GM12878 (cell line): ENCODE measurements at regions not wholly inside any gene's neighbourhood (a gene's known extent, or its start where the extent isn't known, plus 50 kb on each side); places are given as distances from the start of the nearest gene placed in this dataset.

Experiments
- ATAC-seq: fragments of 200-7000 bp; cut with Tn5 transposase; 3 replicates; pipeline ENCODE4 v1.9.1; 2020; ENCODE audit warnings: mild to moderate bottlenecking, moderate library complexity
- BruUV-seq: library from RNA; stranded (reverse); fragments of 400-500 nt; replicated peaks from 2 replicates; lab custom pipeline; 2021; lab: Mats Ljungman, UMichigan
- CTCF ChIA-PET: fragments of 300-600 bp; sonication (Branson Sonifier 250); formaldehyde crosslinking; extraction: SDS; loops from one replicate; lab custom pipeline; 2021; ENCODE audit warnings: inconsistent platforms; lab: Yijun Ruan, JAX
- POLR2A ChIA-PET: fragments of 350-600 bp; formaldehyde crosslinking; extraction: SDS; loops from one replicate; lab custom pipeline; 2021; ENCODE audit warnings: inconsistent platforms; lab: Charles Lee
- RAD21 ChIA-PET: fragments of 300-600 bp; sonication (Branson Sonifier 250); formaldehyde crosslinking; loops from one replicate; lab custom pipeline; 2023; ENCODE audit warnings: antibody characterized with exemption; ENCODE audit not compliant: unreplicated experiment; lab: Charles Lee
- SMC1A ChIA-PET: fragments of 300-600 bp; sonication (Branson Sonifier 250); formaldehyde crosslinking; loops from one replicate; lab custom pipeline; 2023; ENCODE audit not compliant: unreplicated experiment, uncharacterized antibody; lab: Charles Lee
- DNase-seq: peaks from one replicate; pipeline ENCODE4 v3.0.0-alpha.2; 2011; ENCODE audit warnings: low read depth, low spot score
- FAIRE-seq: peaks from 3 replicates; lab custom pipeline; 2011; peaks lifted over from hg19 to GRCh38; lab: Jason Lieb, UNC
- H2AFZ ChIP-seq: 2 replicates; pipeline ENCODE4 v1.6.0; 2011; ENCODE audit warnings: low read depth, low read length, control low read depth; ENCODE audit not compliant: control insufficient read depth
- H3K27ac ChIP-seq: 2 replicates; pipeline ENCODE4 v1.5.1; 2011; ENCODE audit warnings: control low read depth; ENCODE audit not compliant: control insufficient read depth, insufficient read depth
- H3K27me3 ChIP-seq, 2 experiments: replicated peaks in 1 of 2; 2 replicates each; pipeline versions ENCODE4 v1.6.0 to v1.6.1; 2011; ENCODE audit warnings: low read length in 1 of 2; ENCODE audit not compliant: control insufficient read depth in 2 of 2, insufficient read depth in 2 of 2
- H3K36me3 ChIP-seq, 2 experiments: 2 replicates each; pipeline ENCODE4 v1.5.1; 2011; ENCODE audit warnings: low read length in 1 of 2; ENCODE audit not compliant: control insufficient read depth in 2 of 2, insufficient read depth in 2 of 2
- H3K4me1 ChIP-seq: 2 replicates; pipeline ENCODE4 v1.6.1; 2011; ENCODE audit warnings: mild to moderate bottlenecking, low read length, moderate library complexity, mixed read lengths; ENCODE audit not compliant: control insufficient read depth, insufficient read depth
- H3K4me2 ChIP-seq: 2 replicates; pipeline ENCODE4 v1.6.0; 2011; ENCODE audit warnings: control low read depth; ENCODE audit not compliant: control insufficient read depth, insufficient read depth
- H3K4me3 ChIP-seq: fragments of 200-600 bp; sonication (generic); 2 replicates; pipeline ENCODE4 v1.5.1; 2016
- H3K79me2 ChIP-seq: 2 replicates; pipeline ENCODE4 v1.6.0; 2011; ENCODE audit warnings: low read length; ENCODE audit not compliant: control insufficient read depth, insufficient read depth
- H3K9ac ChIP-seq: 2 replicates; pipeline ENCODE4 v1.8.0; 2011; ENCODE audit warnings: low read length, control low read depth, mixed read lengths; ENCODE audit not compliant: control insufficient read depth, insufficient read depth
- H3K9me3 ChIP-seq: replicated peaks from 3 replicates; pipeline ENCODE4 v1.5.1; 2011; ENCODE audit warnings: mild to moderate bottlenecking, low read length; ENCODE audit not compliant: control insufficient read depth, insufficient read depth
- H4K20me1 ChIP-seq: 2 replicates; pipeline ENCODE4 v1.6.0; 2011; ENCODE audit not compliant: control insufficient read depth, insufficient read depth
- CEBPB ChIP-seq, 2 experiments: fragments of 150-350 bp in 1 of 2; IDR thresholded peaks; 2 replicates each; pipeline ENCODE4 v1.6.1; 2012 to 2014; ENCODE audit warnings: low read depth in 2 of 2, low read length in 2 of 2, borderline replicate concordance in 1 of 2, inconsistent platforms in 1 of 2
- EZH2 ChIP-seq: IDR thresholded peaks from 2 replicates; pipeline ENCODE4 v1.6.1; 2012; ENCODE audit warnings: low read depth, mild to moderate bottlenecking, control low read depth, inconsistent platforms, low read length, borderline replicate concordance; ENCODE audit not compliant: control insufficient read depth
- LARP7 ChIP-seq: fragments of 450-650 bp; IDR thresholded peaks from 2 replicates; pipeline ENCODE4 v1.6.1; 2017; ENCODE audit warnings: mild to moderate bottlenecking
- NR2C2 ChIP-seq: IDR thresholded peaks from 2 replicates; pipeline ENCODE4 v1.6.1; 2011; ENCODE audit warnings: borderline replicate concordance, low read depth; ENCODE audit not compliant: control insufficient read depth, insufficient read length
- PKNOX1 ChIP-seq: fragments of 450-650 bp; IDR thresholded peaks from 2 replicates; pipeline ENCODE4 v1.6.1; 2016; ENCODE audit warnings: mild to moderate bottlenecking
- RAD51 ChIP-seq: fragments of 450-650 bp; IDR thresholded peaks from 2 replicates; pipeline ENCODE4 v1.6.1; 2016; ENCODE audit warnings: moderate library complexity, mild to moderate bottlenecking, inconsistent platforms
- RB1 ChIP-seq: fragments of 450-650 bp; formaldehyde crosslinking; IDR thresholded peaks from 2 replicates; pipeline ENCODE4 v1.6.1; 2017; ENCODE audit warnings: mild to moderate bottlenecking, borderline replicate concordance
- SIN3A ChIP-seq: IDR thresholded peaks from 2 replicates; pipeline ENCODE4 v1.6.1; 2012; ENCODE audit warnings: low read depth, low read length, improper control_type of control experiment
- SMAD5 ChIP-seq: IDR thresholded peaks from 2 replicates; pipeline ENCODE4 v1.6.1; 2016; ENCODE audit warnings: antibody characterized with exemption, low read depth
- WGBS: methylation state at CpG from one replicate; pipeline ENCODE4 v1.1.6; 2016; ENCODE audit warnings: low lambda C conversion rate; ENCODE audit not compliant: insufficient replicate concordance, insufficient coverage; ENCODE audit errors: missing lambda C conversion rate; 5-methylcytosine and 5-hydroxymethylcytosine counted together
- in situ Hi-C: fragments of 300-500 bp; cut with MboI; formaldehyde crosslinking; loops from 9 replicates; pipeline ENCODE4 v1.14.3; 2018; ENCODE audit warnings: mixed read lengths
- intact Hi-C: fragments of 100-400 bp; cut with micrococcal nuclease; formaldehyde crosslinking; loops from one replicate; pipeline ENCODE4 v1.14.2; 2022; ENCODE audit not compliant: unreplicated experiment
- TF ChIP-seq, protein P1 (sequence below): fragments of 450-650 bp; IDR thresholded peaks from 2 replicates; pipeline ENCODE4 v1.6.1; 2017; ENCODE audit warnings: low read depth, mild to moderate bottlenecking, moderate library complexity
- TF ChIP-seq, protein P2 (sequence below): fragments of 450-650 bp; IDR thresholded peaks from 2 replicates; pipeline ENCODE4 v1.6.1; 2016; ENCODE audit warnings: mild to moderate bottlenecking, moderate library complexity, borderline replicate concordance

- TF ChIP-seq PKNOX1 (no peak), SIN3A (no peak)
- TF ChIP-seq, protein P1, sequence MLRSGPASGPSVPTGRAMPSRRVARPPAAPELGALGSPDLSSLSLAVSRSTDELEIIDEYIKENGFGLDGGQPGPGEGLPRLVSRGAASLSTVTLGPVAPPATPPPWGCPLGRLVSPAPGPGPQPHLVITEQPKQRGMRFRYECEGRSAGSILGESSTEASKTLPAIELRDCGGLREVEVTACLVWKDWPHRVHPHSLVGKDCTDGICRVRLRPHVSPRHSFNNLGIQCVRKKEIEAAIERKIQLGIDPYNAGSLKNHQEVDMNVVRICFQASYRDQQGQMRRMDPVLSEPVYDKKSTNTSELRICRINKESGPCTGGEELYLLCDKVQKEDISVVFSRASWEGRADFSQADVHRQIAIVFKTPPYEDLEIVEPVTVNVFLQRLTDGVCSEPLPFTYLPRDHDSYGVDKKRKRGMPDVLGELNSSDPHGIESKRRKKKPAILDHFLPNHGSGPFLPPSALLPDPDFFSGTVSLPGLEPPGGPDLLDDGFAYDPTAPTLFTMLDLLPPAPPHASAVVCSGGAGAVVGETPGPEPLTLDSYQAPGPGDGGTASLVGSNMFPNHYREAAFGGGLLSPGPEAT = no peak
Observed at GRCh38 chr17:77885678-77886386, 72.7 kb upstream of the TNRC6C start (continued).

DNA sequence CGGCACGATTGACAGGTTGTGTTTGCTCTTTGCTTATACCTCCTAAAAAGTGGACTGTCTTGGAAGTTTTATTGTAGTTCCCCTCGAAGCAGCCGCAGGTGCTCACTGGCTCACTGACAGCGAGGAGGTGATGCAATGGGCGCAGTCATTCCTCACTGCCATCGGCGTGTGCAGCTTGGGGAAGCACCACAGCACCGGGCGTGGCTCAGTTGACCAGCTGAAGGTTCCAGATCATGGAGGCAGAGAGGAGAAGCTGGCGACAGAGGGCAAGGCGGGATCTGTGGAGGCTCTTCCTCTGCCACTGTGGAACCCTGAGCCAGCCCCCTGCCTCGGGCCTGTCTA is 72.1 kb upstream of the TNRC6C start:
- BruUV-seq = no TSS peak
- ATAC-seq = peak; percentile 11; the same call in 2 of the 3 replicates
- Histone ChIP-seq H3K27me3 (peaks cover 2 to 15% of the 10 kb centered on the region in 2 experiments), H3K9me3 (no peaks in the 10 kb centered on the region; the same call in 2 of the 3 replicates), H3K9ac (no peak overlapping the region), H3K36me3 (no peaks in the 10 kb centered on the region), H3K4me2 (no peak overlapping the region), H3K4me3 (no peak overlapping the region), H2AFZ (no peak overlapping the region), H3K27ac (no peak overlapping the region), H3K79me2 (no peaks in the 10 kb centered on the region), H3K4me1 (peaks cover 18% of the 10 kb centered on the region), H4K20me1 (no peaks in the 10 kb centered on the region; the same call in none of the 2 replicates)
- 8% methylated on average over 13 of the region's 13 CpGs for WGBS
- RAD21 ChIA-PET = interaction anchor here (0.5 to 1.2 kb wide), 5 partner anchors 12 to 1189 kb away, joined by 3 to 4 read pairs (median 4); partner anchors contain the start of gene TNRC6C
- POLR2A ChIA-PET = interaction anchor here (1.0 to 1.1 kb wide), 2 partner anchors 18 to 69 kb away, joined by 3 read pairs; no protein-coding TSS in a partner anchor
- SMC1A ChIA-PET = interaction anchor here (0.8 to 1.3 kb wide), 6 partner anchors 16 to 114 kb away, joined by 3 to 5 read pairs (median 4); no protein-coding TSS in a partner anchor
- FAIRE-seq = no peak
- in situ Hi-C loops (no loop called here), intact Hi-C loops (loop anchor here (10.0 kb wide), 1 partner anchor 52 kb away; no protein-coding TSS in a partner anchor)
- DNase-seq = no peak
- CTCF ChIA-PET = interaction anchor here (1.0 to 1.6 kb wide), 3 partner anchors 13 to 52 kb away, joined by 3 to 5 read pairs (median 3); no protein-coding TSS in a partner anchor
- TF ChIP-seq LARP7 (no peak), CEBPB (IDR thresholded peaks at IDR 0.05; ENCODE audit: borderline replicate concordance in 1 of 2, low read depth in 2 of 2, low read length in 2 of 2) (peak in 1 of 2 experiments; percentile 14; a peak in 1 of 4 replicates), PKNOX1 (peak; percentile 34; the same call in 1 of the 2 replicates), RB1 (no peak), RAD51 (no peak), SMAD5 (no peak), EZH2 (no peak), NR2C2 (no peak)
- TF ChIP-seq, protein P2, sequence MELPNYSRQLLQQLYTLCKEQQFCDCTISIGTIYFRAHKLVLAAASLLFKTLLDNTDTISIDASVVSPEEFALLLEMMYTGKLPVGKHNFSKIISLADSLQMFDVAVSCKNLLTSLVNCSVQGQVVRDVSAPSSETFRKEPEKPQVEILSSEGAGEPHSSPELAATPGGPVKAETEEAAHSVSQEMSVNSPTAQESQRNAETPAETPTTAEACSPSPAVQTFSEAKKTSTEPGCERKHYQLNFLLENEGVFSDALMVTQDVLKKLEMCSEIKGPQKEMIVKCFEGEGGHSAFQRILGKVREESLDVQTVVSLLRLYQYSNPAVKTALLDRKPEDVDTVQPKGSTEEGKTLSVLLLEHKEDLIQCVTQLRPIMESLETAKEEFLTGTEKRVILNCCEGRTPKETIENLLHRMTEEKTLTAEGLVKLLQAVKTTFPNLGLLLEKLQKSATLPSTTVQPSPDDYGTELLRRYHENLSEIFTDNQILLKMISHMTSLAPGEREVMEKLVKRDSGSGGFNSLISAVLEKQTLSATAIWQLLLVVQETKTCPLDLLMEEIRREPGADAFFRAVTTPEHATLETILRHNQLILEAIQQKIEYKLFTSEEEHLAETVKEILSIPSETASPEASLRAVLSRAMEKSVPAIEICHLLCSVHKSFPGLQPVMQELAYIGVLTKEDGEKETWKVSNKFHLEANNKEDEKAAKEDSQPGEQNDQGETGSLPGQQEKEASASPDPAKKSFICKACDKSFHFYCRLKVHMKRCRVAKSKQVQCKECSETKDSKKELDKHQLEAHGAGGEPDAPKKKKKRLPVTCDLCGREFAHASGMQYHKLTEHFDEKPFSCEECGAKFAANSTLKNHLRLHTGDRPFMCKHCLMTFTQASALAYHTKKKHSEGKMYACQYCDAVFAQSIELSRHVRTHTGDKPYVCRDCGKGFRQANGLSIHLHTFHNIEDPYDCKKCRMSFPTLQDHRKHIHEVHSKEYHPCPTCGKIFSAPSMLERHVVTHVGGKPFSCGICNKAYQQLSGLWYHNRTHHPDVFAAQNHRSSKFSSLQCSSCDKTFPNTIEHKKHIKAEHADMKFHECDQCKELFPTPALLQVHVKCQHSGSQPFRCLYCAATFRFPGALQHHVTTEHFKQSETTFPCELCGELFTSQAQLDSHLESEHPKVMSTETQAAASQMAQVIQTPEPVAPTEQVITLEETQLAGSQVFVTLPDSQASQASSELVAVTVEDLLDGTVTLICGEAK = no peak
